Heart left ventricle (tissue), 16 donors: ENCODE measurements at regions not wholly inside any gene's neighbourhood (a gene's known extent, or its start where the extent isn't known, plus 50 kb on each side); places are given as distances from the start of the nearest gene placed in this dataset.

Source experiments
- ATAC-seq, 4 donors: fragments of 200-7000 bp; cut with Tn5 transposase; one replicate each; pipeline ENCODE4 v1.9.1; 2020 to 2022; ENCODE audit warnings: moderate library complexity in 4 of 4, mild to moderate bottlenecking in 3 of 4, moderate number of reproducible peaks in 1 of 4
- DNase-seq, 5 donors: peaks; one replicate each; pipeline ENCODE4 v3.0.0-alpha.2; 2020
- H3K27ac ChIP-seq, 12 donors: fragments of 200-600 bp; sonication (generic) in 4 of 12; one replicate each; pipeline versions ENCODE4 v1.5.0 to v1.8.0; 2016 to 2022; ENCODE audit warnings: mild to moderate bottlenecking in 2 of 12
- H3K27me3 ChIP-seq, 9 donors: fragments of 200-600 bp; sonication (generic) in 2 of 9; one replicate each; pipeline versions ENCODE4 v1.5.1 to v1.8.0; 2016 to 2022; ENCODE audit warnings: mild to moderate bottlenecking in 3 of 9
- H3K36me3 ChIP-seq, 9 donors: fragments of 200-600 bp; sonication (generic) in 2 of 9; one replicate each; pipeline versions ENCODE4 v1.5.0 to v1.8.0; 2018 to 2022; ENCODE audit warnings: mild to moderate bottlenecking in 2 of 9
- H3K4me1 ChIP-seq, 12 donors: fragments of 200-600 bp; sonication (generic) in 4 of 12; one replicate each; pipeline versions ENCODE4 v1.5.0 to v1.8.0; 2016 to 2022; ENCODE audit warnings: mild to moderate bottlenecking in 3 of 12
- H3K4me3 ChIP-seq, 12 donors: fragments of 200-600 bp; sonication (generic) in 4 of 12; one replicate each; pipeline versions ENCODE4 v1.5.0 to v1.8.0; 2017 to 2022; ENCODE audit warnings: mild to moderate bottlenecking in 9 of 12, moderate library complexity in 4 of 12
- H3K9me3 ChIP-seq, 12 donors: fragments of 200-600 bp; sonication (generic) in 4 of 12; one replicate each; pipeline versions ENCODE4 v1.5.0 to v1.8.0; 2016 to 2022; ENCODE audit warnings: mild to moderate bottlenecking in 1 of 12
- CTCF ChIP-seq, 12 donors: fragments of 200-600 bp; sonication (generic) in 4 of 12; IDR thresholded peaks; one replicate each; pipeline versions ENCODE4 v1.5.0 to v1.8.0; 2018 to 2022; ENCODE audit warnings: antibody characterized with exemption in 12 of 12, mild to moderate bottlenecking in 5 of 12
- POLR2A ChIP-seq, 2 donors: fragments of 450-650 bp; IDR thresholded peaks; one replicate each; pipeline ENCODE4 v1.6.1; 2017; ENCODE audit warnings: antibody characterized with exemption in 2 of 2, mild to moderate bottlenecking in 2 of 2, moderate library complexity in 2 of 2
- WGBS, 4 donors: extraction: QIAGEN DNeasy Blood & Tissue Kit in 2 of 4; methylation state at CpG; one replicate each; pipeline versions ENCODE4 v1.1.5 to v1.1.7; 2013 to 2018; 5-methylcytosine and 5-hydroxymethylcytosine counted together
- intact Hi-C, 10 donors: fragments of 100-400 bp; cut with DNase I; formaldehyde crosslinking; loops; one replicate each; pipeline versions ENCODE4 v1.11.1 to v1.14.2; 2022
- donor health status: ischemic (EF 13 %, LVEDD 7.1; RV severe dilation, severe dysfunction).
- donor health status: healthy with polysubstance abuse.
- donor health status: DM: no; HTN: yes; CAD: no.
- donor health status: DM: no; HTN: no; CAD: no.
- donor health status: ischemic (EF 25% LVEDD 6.9; RV normal size, moderate dysfunction).
- donor health status: ischemic (EF 25% LVEDD 5.7; RV mildly dilated, moderate dysfunction).
- donor health status: healthy.
- donor health status: DM: yes; HTN: yes; CAD: no.
- donor health status: ischemic (EF 35%, LVEDD 5.7; RV mildly dilated, moderate dysfunction).
- donor health status: nonischemic (EF 11% LVEDD 7.7; RV severe dilation, severe dysfunction).
- donor health status: DM: yes; HTN: yes; CAD: no.
- donor health status: PGD.
- donor health status: ischemic (EF 29% LVEDD 5.4; RV normal size, mild dysfunction).
- donor health status: nonischemic (EF 23%, LVEDD 6.1; RV moderate dilation, normal function).

DNA sequence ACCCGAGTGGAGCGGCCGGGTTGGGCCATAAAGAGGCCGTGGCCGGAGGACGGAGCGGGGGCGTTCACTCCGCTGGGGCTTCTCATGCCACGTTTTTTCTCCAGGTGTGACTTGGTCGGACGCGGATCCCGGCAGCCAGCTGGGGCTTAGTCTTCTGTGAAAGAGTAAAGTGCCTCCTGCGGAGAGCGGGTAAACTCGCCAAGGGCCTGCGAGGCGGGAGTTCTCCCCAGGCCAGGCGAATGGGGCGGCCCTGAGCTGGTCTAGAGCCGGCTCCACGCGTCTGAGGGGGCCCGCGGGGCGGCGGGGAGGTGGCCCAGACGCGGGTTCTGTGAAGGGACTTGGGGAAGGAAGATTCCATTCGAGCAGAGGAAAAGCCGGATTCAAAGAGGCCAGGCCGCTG is 86.3 kb upstream of the VIPR2 start:
- H3K4me3 ChIP-seq: no peak overlapping the region
- peaks cover 0 to 6% (median 0%) of the 10 kb centered on the region in 9 donors for H3K27me3 ChIP-seq
- no peaks in the 10 kb centered on the region for H3K36me3 ChIP-seq
- no peaks in the 10 kb centered on the region for H3K9me3 ChIP-seq
- intact Hi-C loops: no loop called here
- H3K4me1 ChIP-seq: no peaks in the 10 kb centered on the region
- 86 to 89% (median 88%) methylated on average over 33 of the region's 33 CpGs for WGBS, 4 donors
- no peak overlapping the region for H3K27ac ChIP-seq
- DNase-seq (no peak), ATAC-seq (no peak)
- no peak for TF ChIP-seq CTCF (IDR thresholded peaks at IDR 0.05)
- TF ChIP-seq POLR2A (IDR thresholded peaks at IDR 0.05): no peak

- DNase-seq (no peak), ATAC-seq (no peak)
- intact Hi-C loops: no loop called here
- TF ChIP-seq POLR2A (IDR thresholded peaks at IDR 0.05) (no peak), CTCF (IDR thresholded peaks at IDR 0.05) (no peak)
- Histone ChIP-seq H3K27me3 (peaks cover 0 to 4% (median 0%) of the 10 kb centered on the region in 9 donors), H3K36me3 (no peaks in the 10 kb centered on the region), H3K27ac (no peak overlapping the region), H3K9me3 (no peaks in the 10 kb centered on the region), H3K4me3 (no peak overlapping the region), H3K4me1 (no peaks in the 10 kb centered on the region)
- WGBS, 4 donors: 79 to 87% (median 85%) methylated on average over 13 of the region's 13 CpGs
Measured at GRCh38 chr7:159229683-159230475, 85.2 kb upstream of the VIPR2 start.

- no peak overlapping the region for H3K27ac ChIP-seq
- 58 to 72% (median 67%) methylated on average over 4 to 5 of the region's 5 CpGs for WGBS, 4 donors
- ATAC-seq: peak in 1 of 4 donors; percentile 63
- no peaks in the 10 kb centered on the region for H3K36me3 ChIP-seq
- H3K4me3 ChIP-seq: no peak overlapping the region
- intact Hi-C loops: no loop called here
- no peak for TF ChIP-seq CTCF (IDR thresholded peaks at IDR 0.05)
- no peak for TF ChIP-seq POLR2A (IDR thresholded peaks at IDR 0.05)
- no peaks in the 10 kb centered on the region for H3K9me3 ChIP-seq
- no peaks in the 10 kb centered on the region for H3K4me1 ChIP-seq
- H3K27me3 ChIP-seq: peaks cover 0 to 4% (median 0%) of the 10 kb centered on the region in 9 donors
- no peak for DNase-seq
Measured at GRCh38 chr7:159227433-159227832, 82.8 kb upstream of the VIPR2 start.

GRCh38 chr7:159226011-159226702 is 81.5 kb upstream of the VIPR2 start:
- H3K27ac ChIP-seq: no peak overlapping the region
- H3K9me3 ChIP-seq: no peaks in the 10 kb centered on the region
- intact Hi-C loops: no loop called here
- DNase-seq: no peak
- TF ChIP-seq CTCF (IDR thresholded peaks at IDR 0.05) (no peak), POLR2A (IDR thresholded peaks at IDR 0.05) (no peak)
- 76 to 80% (median 78%) methylated on average over 6 of the region's 6 CpGs for WGBS, 4 donors
- peaks cover 0 to 4% (median 0%) of the 10 kb centered on the region in 9 donors for H3K27me3 ChIP-seq
- no peak for ATAC-seq
- no peaks in the 10 kb centered on the region for H3K4me1 ChIP-seq
- no peak overlapping the region for H3K4me3 ChIP-seq
- H3K36me3 ChIP-seq: no peaks in the 10 kb centered on the region
